Neural crest cell (in vitro differentiated cells): ENCODE measurements at regions not wholly inside any gene's neighbourhood (a gene's known extent, or its start where the extent isn't known, plus 50 kb on each side); places are given as distances from the start of the nearest gene placed in this dataset.

Experiments
- DNase-seq: peaks from one replicate; pipeline ENCODE4 v3.0.0; 2021; ENCODE audit warnings: low read depth, mixed read lengths, low spot score
- H3K27ac Mint-ChIP-seq: one replicate; pipeline ENCODE4 v1.8.0; 2021; ENCODE audit warnings: mild to moderate bottlenecking, mixed read lengths; ENCODE audit not compliant: unreplicated experiment
- H3K27me3 Mint-ChIP-seq: 2 replicates; pipeline ENCODE4 v1.8.0; 2021; ENCODE audit warnings: low read depth, mild to moderate bottlenecking, mixed read lengths
- H3K36me3 Mint-ChIP-seq: 2 replicates; pipeline ENCODE4 v1.8.0; 2021; ENCODE audit warnings: low read depth, mild to moderate bottlenecking, mixed read lengths
- H3K4me1 Mint-ChIP-seq: 2 replicates; pipeline ENCODE4 v1.8.0; 2021; ENCODE audit warnings: mixed read lengths
- H3K4me3 Mint-ChIP-seq: one replicate; pipeline ENCODE4 v1.8.0; 2021; ENCODE audit warnings: mild to moderate bottlenecking, mixed read lengths
- H3K9me3 Mint-ChIP-seq: 2 replicates; pipeline ENCODE4 v1.8.0; 2021; ENCODE audit warnings: mixed read lengths
- TF ChIP-seq, protein P1 (sequence below): fragments of 200-600 bp; sonication (generic); conservative IDR thresholded peaks from 2 replicates; pipeline ENCODE4 v1.5.0; 2021; ENCODE audit warnings: antibody characterized with exemption, mild to moderate bottlenecking

DNA sequence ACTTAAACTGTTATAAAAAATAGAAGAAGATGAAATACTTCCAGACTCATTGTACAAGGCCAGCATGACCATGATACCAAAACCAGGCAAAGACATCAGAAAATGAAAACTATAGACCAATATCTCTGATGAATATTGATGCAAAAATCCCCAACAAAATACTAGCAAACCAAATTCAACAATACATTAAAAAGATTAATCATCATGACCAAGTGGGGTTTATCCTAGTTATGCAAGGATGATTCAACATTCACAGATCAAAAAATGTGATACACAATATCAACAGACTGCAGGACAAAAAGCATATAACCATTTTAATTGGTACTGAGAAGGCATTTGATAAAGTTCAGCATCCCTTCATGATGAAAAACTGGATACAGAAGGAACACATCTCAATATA is 824.5 kb upstream of the RAG2 start:
- Mint-ChIP-seq H3K4me3 (no peak overlapping the region), H3K4me1 (no peaks in the 10 kb centered on the region), H3K36me3 (peaks cover 6% of the 10 kb centered on the region), H3K27me3 (no peaks in the 10 kb centered on the region), H3K9me3 (peaks cover 12% of the 10 kb centered on the region), H3K27ac (no peak overlapping the region)
- DNase-seq = no peak
- TF ChIP-seq, protein P1, sequence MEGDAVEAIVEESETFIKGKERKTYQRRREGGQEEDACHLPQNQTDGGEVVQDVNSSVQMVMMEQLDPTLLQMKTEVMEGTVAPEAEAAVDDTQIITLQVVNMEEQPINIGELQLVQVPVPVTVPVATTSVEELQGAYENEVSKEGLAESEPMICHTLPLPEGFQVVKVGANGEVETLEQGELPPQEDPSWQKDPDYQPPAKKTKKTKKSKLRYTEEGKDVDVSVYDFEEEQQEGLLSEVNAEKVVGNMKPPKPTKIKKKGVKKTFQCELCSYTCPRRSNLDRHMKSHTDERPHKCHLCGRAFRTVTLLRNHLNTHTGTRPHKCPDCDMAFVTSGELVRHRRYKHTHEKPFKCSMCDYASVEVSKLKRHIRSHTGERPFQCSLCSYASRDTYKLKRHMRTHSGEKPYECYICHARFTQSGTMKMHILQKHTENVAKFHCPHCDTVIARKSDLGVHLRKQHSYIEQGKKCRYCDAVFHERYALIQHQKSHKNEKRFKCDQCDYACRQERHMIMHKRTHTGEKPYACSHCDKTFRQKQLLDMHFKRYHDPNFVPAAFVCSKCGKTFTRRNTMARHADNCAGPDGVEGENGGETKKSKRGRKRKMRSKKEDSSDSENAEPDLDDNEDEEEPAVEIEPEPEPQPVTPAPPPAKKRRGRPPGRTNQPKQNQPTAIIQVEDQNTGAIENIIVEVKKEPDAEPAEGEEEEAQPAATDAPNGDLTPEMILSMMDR = no peak

GRCh38 chr11:37411289-37411688 is 813.3 kb upstream of the RAG2 start:
- Mint-ChIP-seq H3K27me3 (no peaks in the 10 kb centered on the region), H3K27ac (no peak overlapping the region), H3K4me3 (no peak overlapping the region), H3K36me3 (no peaks in the 10 kb centered on the region), H3K9me3 (no peaks in the 10 kb centered on the region), H3K4me1 (no peaks in the 10 kb centered on the region)
- TF ChIP-seq, protein P1 = no peak
- no peak for DNase-seq

DNA sequence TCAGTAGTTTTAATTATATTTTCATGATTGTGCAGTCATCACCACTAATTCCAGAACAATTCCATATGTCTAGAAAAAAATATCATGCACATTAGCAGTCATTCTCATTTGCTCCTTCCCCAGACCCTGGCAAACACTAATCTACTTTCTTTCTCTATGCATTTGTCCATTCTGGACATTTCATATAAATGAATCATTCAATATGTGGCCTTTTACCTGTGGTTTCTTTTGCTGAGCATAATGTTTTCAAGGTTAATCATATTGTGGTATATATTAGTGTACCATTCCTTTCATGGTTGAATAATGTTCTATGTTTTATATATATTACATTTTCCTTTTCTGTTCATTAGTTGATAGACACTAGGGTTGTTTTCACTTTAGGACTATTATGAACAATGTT is 811.1 kb upstream of the RAG2 start:
- no peak overlapping the region for H3K4me3 Mint-ChIP-seq
- H3K36me3 Mint-ChIP-seq = no peaks in the 10 kb centered on the region

GRCh38 chr11:37407461-37407860 is 809.4 kb upstream of the RAG2 start:
- Mint-ChIP-seq H3K36me3 (no peaks in the 10 kb centered on the region), H3K4me1 (no peaks in the 10 kb centered on the region), H3K9me3 (no peaks in the 10 kb centered on the region), H3K27me3 (no peaks in the 10 kb centered on the region), H3K4me3 (no peak overlapping the region), H3K27ac (no peak overlapping the region)
- TF ChIP-seq, protein P1 = no peak
- no peak for DNase-seq

More for the DNA sequence above, 811.1 kb upstream of the RAG2 start:
- Mint-ChIP-seq H3K4me1 (no peaks in the 10 kb centered on the region), H3K27me3 (no peaks in the 10 kb centered on the region), H3K27ac (no peak overlapping the region), H3K9me3 (no peaks in the 10 kb centered on the region)
- no peak for DNase-seq
- TF ChIP-seq, protein P1 = no peak

DNA sequence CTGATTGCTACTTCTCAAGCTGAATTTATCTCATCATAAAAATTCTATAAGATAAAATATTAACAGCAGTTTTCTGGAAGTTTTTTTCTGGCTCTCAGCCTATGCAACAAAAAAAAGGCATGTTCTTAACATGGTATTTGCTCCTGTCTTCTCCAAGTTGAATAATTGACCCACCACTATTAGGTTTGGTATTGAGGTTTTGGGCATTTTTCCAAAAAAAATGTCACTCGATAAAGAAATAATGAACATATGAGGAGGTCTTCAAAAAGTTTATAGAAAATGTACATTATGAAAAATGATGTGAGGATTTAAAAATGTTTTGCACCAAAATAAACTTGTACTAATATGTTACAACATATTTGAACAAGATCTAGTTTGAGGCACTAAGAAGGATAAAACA is 808.6 kb upstream of the RAG2 start:
- H3K4me1 Mint-ChIP-seq = no peaks in the 10 kb centered on the region
- TF ChIP-seq, protein P1 = no peak
- no peak overlapping the region for H3K4me3 Mint-ChIP-seq
- H3K36me3 Mint-ChIP-seq = no peaks in the 10 kb centered on the region
- no peak for DNase-seq
- no peaks in the 10 kb centered on the region for H3K9me3 Mint-ChIP-seq
- H3K27ac Mint-ChIP-seq = no peak overlapping the region
- no peaks in the 10 kb centered on the region for H3K27me3 Mint-ChIP-seq

DNA sequence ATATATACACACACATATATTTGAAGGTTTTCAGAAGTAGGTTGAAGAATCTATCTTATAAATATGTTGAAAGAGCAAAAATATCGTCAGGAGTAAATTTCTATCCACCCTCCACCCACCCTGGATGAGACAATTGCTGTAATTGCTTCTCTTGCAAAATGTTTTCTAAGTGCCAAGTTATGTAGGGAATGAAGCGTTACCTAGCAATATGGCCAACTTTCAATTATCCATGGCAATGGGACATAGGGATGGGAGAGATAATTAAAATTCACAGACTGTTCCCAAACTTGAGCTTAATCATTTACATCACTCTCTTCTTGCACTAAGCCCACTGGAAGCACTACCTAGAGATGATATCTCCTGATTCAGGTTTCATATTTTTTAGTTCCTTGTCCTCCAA is 806.2 kb upstream of the RAG2 start:
- H3K4me3 Mint-ChIP-seq = no peak overlapping the region
- no peaks in the 10 kb centered on the region for H3K4me1 Mint-ChIP-seq
- H3K9me3 Mint-ChIP-seq = no peaks in the 10 kb centered on the region
- DNase-seq = no peak
- no peaks in the 10 kb centered on the region for H3K27me3 Mint-ChIP-seq
- H3K36me3 Mint-ChIP-seq = no peaks in the 10 kb centered on the region
- TF ChIP-seq, protein P1 = no peak
- no peak overlapping the region for H3K27ac Mint-ChIP-seq
